RCC 7860 (cell line): ENCODE measurements at regions not wholly inside any gene's neighbourhood (a gene's known extent, or its start where the extent isn't known, plus 50 kb on each side); places are given as distances from the start of the nearest gene placed in this dataset.
"Not testable (repeated sequence)": the region's sequence is repeated elsewhere in the genome, so short reads cannot be mapped to it uniquely, and the experiment has no call there.

Experiments used
- DNase-seq: peaks from one replicate; pipeline ENCODE4 v3.0.0-alpha.2; 2015; ENCODE audit warnings: low spot score
- FAIRE-seq: peaks from 2 replicates; lab custom pipeline; 2012; peaks lifted over from hg19 to GRCh38; lab: Jason Lieb, UNC

DNA sequence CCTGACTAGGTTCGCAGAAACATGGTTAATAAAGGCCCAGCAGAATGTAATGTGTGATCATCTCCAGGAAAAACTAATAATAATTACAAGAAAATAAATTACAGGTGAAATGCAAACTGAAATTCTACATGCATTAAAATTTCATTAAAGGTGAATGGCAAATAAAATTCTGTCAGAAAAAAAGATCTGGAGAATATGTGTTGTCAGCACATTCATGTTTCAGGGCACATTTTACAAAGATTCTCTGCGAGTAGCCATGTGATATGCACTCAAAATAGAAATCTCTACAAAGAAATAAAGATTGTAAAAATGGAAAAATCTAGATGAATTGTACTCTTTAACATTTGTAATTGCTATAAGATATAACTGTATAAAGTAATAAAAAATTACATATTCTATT, 765.2 kb downstream of the TMEM121 start:
- FAIRE-seq (no peak), DNase-seq (no peak)

DNA sequence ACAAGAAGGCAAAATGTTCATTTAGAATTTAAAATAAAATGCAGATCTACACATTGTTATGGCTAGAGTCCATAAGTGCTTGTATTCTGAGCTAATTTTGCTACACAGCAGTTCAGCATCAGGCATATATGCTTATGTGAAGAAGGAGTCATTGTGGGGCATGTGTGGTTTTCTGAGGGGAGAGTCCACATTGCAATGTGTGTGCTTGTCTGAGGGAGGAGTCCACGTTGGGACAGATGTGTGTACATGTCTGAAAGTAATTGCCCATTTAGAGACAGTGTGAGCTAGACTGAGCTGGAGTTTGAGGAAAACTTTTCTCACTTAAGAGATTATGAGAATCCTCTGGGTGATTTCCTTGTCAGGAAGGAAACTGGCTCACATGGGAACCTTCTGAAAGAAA, 767.9 kb downstream of the TMEM121 start:
- FAIRE-seq: no peak

DNA sequence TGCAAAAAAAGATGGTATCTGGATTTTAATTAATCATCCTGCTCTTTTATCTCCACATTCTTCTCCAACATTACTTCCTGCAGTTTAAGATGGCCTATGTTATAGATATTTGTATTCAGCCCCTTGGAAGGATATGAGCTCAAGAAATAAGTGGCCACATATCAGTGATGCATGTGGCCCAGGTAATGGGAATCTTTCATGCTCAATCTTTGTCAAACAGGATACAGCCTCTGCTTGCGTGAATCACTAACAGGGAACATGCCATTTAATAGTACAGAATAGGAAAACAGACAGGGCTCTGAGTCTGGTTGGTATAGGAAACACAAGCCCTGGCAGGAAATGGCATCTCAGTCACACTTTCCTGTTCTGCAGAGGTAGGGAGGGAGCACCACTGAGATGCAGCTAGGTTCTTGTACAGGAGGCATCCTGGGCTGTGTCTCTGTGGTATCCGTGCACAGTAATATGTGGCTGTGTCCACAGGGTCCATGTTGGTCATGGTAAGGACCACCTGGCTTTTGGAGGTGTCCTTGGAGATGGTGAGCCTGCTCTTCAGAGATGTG, 774.6 kb downstream of the TMEM121 start:
- DNase-seq, FAIRE-seq: not testable (repeated sequence)

More for the DNA sequence above, 767.9 kb downstream of the TMEM121 start:
- no peak for DNase-seq

DNA sequence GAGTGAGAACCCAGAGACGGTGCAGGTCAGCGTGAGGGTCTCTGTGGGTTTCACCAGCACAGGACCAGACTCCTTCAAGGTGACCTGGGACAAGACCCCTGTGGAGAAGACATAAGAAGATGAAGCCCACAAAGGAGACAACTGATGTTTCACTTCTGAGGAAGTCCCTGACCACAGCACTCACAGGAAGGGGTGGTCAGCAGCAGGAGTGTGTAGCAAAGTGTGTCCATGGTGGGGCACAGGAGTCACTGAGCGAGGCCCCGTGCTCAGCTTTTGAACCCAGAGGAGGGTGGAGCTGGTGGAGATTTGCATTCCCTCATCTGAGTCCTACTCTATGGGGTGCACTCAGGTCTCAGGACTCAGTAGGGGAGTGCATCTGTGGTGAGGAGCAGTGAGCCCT, 775.2 kb downstream of the TMEM121 start:
- DNase-seq, FAIRE-seq: not testable (repeated sequence)

DNA sequence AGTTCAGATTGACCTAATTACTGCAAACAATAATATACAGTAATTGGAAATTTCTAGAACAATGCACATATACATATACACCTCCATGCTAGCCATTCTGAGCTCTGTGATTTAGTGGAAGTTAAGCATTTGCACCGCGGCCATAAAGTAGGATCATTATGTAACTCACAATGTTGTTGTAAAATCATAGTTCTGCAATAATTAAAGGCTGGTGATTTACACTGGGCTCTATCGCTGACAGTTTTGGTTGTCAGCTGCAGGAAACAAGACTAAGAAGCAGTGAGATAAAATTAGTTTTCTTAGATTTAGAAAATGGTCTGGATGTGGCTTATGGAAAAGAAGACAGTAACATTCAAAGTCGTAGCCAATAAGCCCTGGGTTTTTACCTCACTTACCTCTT, 776.3 kb downstream of the TMEM121 start:
- FAIRE-seq: no peak
- DNase-seq: no peak

DNA sequence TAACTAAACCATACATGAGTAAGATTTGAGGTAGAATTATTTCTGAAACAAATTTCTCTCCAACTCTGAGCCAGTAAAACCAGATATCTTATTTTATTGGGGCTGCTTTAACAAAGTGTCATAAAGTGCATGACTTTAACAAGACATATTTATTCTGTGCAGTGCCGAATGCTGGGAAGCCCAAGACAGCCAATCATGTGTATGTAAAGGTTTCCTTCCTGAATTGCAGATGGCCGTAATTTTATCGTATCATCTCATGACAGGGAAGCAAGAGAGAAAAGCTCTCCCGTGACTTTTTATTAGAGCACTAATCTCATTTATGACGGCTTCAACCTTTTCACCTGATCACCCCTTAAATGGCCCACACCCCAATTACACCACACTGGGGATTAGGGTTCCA, 777.9 kb downstream of the TMEM121 start:
- no peak for FAIRE-seq
- DNase-seq: no peak

DNA sequence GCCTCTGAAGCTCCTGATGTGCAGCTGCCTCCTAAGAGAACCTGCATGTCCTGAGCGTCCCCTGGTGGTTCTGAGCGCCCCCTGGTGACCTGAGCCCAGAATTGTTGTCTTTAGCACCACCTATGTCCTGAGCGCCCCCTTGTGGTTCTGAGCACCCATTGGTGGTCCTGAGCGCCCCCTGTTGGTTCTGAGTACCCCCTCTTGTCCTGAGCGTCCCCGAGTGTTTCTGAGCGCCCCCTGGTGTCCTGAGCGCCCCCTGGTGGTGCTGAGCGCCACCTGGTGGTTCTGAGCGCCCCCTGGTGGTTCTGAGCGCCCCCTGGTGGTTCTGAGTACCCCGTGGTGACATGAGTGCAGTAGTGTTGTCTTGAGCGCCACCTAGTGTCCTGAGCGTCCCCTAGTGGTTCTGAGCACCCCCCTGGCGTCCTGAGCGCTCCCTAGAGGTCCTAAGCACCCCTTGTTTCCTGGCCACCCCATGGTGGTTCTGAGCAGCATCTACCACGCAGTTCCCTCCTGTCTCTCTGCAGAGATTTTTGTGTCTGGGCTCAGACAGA, 782.5 kb downstream of the TMEM121 start:
- peak; percentile 12 for DNase-seq
- no peak for FAIRE-seq

DNA sequence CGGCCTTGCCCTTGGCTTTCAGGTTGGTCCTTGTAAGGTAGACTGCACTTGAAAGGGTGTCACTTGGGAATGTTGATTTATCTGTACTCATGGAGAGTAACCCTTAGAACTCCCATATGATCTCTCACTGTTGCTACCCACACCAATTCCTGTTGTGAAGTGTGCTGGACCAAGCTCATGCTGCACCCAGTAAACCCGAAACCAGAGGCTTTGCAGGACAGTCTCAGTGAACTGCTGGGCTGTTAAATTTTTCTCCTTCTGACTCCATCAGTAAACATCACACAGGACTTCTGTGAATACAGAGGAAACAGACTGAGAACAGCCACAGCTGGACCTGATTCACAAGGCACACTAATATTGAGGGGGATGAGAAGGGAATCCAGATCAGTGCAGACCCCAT, 783.0 kb downstream of the TMEM121 start:
- FAIRE-seq: no peak
- DNase-seq: no peak

DNA sequence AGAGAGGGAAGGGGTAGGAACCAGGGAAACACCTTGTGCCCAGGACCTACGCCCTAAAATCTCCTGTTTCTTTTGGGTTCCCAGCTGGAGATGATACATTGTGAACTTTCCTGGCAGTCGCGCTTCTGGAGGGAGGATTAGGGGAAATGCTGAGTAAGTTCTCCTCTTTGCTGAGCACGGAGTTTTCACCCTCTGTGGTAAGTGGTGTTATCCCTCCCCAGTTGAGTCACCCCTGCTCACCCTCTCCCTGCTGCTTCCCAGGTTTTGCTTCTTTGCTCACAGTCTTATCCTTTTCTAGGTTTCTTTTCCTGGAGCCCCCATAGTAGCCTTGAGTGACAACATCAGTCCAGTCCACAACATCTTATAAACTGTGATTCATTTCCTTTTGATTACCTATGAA, 789.1 kb downstream of the TMEM121 start:
- FAIRE-seq (no peak), DNase-seq (no peak)

DNA sequence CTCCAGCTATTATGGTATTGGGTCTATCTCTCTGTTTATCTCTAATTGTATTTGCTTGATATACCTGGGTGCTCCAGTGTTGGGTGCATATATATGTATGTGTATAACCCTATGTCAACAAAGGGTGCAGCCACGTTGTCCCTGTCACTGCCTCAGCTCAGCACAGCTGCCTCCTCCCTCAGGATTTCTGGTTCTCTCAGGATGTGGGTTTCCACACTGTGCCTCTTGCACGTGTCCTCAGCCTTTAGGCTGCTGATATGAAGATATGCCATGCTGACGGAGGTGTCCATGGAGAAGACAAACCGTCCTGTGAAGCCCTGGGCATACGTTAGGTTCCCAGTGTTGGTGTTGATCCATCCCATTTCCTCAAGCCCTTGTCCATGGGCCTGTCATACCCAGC, 791.2 kb downstream of the TMEM121 start:
- FAIRE-seq (no peak), DNase-seq (no peak)

DNA sequence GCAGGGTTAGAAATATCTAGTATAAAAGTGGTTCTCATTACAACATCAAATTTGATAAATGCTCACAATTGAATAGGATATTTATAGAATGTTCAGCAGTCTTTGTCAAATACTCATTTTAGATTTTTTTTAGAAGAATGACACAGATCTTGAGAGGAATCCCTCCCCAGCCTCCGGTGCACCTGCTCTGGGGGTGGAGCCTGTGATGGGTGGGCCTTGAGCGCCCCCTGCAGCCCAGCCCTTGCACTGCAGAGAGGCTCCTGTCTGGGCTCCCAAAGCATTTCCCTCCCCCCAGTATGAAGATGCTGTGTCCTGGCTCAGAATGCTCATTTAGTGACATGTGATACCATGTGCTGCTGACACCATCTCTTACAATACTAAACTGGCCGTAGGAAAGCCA, 792.3 kb downstream of the TMEM121 start:
- FAIRE-seq (no peak), DNase-seq (no peak)

DNA sequence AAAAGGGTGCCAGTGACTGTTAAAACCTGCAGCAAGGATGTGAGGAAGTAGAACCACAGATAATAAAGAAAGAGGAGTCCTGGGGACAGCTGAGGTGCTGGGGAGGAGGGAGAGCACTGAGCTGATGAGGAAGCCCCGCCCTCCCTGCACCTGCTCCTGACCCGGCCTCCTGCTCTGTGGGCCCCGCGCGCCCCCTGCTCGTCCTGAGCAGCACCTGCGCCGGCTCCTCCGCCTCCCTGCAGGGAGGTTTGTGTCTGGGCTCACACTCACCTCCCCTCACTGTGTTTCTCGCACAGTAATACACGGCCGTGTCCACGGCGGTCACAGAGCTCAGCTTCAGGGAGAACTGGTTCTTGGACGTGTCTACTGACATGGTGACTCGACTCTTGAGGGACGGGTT, 797.6 kb downstream of the TMEM121 start:
- DNase-seq: not testable (repeated sequence)

DNA sequence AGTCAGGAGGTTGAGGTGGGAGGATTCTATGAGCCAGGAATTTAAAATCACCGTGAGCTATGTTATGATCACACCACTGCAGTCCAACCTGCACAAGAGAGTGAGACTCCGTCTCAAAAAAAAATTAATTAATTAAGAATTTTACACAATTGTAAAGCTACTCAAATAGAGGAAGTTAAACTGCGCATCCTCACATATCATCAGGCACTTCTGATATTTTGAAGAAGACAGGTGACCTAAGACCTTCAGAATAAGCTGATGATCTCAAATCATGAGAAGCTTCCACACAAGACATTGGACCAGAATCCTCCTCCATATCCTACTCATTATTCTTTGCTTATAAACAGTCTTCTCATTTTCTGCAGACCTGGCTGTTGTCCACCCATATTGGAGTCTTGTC, 800.9 kb downstream of the TMEM121 start:
- no peak for FAIRE-seq
- DNase-seq: no peak

More for the DNA sequence above, 797.6 kb downstream of the TMEM121 start:
- FAIRE-seq: not testable (repeated sequence)

DNA sequence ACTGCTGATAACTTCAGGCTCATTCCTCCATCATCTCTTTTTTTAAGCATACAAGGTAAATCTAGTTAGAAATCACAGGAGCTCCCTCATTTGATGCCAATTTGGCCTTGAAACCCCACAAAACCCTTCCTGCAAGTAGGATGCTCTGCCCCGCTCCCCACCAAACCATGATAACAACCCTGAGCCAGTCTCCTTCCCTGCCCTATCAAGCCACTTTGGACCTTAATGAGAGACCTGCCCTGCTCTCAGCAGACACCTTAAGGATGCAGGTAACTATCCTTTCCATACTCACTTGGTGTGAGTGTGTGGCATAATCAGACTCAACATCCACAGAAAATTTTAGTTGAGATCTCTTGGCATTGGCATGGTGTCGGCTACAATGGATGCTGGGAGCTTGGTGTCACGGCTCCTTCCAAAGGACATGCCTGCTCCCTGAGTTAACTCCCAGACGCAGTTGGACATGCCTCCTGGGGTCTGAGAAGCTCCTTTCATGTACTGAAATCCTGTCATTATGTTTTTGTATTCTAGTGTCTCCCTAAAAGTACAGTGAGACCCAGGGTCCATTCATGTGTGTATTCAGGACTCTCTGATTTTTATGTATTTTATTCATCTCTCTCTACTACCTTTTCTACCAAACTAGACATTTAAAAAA, 801.4 kb downstream of the TMEM121 start:
- not testable (repeated sequence) for FAIRE-seq, DNase-seq

DNA sequence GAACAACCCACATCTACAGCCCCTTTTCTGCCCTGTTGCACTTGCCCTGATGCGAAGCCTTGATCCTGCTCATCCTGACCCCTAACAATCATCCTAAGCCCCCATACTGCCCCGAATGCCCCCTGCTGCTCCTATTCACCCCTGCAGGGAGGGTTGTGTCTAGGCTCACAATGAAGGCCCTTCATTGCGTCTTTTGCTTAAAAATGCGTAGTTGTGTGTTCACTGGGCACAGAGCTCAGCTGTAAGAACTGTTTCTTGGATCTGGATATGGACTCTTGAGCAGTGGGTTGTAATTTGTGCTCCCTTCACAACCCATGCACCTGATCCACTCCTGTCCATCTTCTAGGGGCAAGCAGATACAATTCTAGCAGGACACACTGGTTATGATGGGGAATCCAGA, 802.9 kb downstream of the TMEM121 start:
- DNase-seq, FAIRE-seq: not testable (repeated sequence)

DNA sequence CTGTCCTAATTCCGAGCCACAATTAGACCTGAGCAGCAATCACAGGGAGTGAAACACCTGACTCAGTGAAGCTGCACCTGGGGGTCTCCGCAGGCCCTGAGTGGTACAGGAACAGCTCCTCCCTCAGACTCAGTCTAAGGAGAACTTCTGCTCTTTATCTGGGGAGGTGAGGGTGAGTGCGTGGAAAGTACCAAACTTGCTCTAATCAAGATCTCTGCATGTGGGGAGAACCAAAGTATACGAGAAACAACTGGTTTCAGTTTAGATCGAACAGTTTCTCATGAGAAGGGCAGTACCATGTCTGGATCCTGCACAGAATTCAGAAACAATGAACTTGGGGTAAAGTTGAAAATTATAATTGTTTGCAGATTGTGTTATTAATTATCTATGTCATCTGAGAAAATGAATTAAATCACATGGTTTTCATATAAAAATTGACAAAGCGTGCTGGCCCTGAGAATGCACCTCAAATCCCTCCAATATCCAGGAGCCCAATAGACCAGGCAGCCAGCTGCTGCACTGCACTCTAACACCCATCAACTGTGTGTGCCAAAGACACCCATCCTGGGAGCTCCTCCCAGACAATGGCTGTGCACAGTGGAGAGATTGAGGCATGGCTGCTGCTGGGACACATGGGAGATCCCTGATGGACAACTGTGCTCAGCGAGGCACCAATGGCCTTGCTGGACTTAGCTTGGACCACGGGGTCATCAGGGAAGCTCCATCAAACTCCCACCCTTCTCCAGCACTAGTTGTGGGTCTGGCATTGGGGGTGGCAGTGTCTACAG, 803.8 kb downstream of the TMEM121 start:
- not testable (repeated sequence) for DNase-seq, FAIRE-seq

DNA sequence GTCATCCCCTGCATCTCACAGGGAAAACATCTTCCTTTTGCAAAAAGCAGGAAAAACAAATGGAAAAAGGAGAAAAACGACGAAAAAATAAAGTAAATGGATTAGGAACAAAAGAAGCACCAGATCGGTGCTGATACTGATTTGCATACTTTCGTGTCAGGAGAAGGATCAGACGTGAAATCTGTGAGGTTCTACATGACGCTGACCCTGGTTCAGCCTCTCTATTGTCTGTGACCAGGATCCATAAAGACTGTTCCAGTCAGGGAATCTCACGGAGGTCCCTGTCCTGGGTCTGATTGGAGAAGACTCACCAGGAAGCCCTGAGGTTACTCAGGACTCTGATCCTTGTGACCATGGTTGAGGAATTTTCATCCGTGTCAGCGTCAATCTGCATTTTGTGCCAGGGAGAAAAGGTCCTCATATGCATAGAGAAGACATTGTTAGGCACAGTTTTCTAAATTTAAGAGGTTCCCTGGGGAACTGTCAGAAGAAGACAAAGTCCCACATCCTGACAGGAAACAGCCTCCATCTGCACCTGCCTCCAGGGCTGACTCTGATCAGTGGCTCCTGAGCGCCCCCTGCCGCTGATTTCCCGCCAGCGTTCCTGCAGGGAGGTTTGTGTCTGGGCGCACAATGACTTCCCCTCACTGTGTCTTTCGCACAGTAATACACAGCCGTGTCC, 808.2 kb downstream of the TMEM121 start:
- not testable (repeated sequence) for DNase-seq, FAIRE-seq

DNA sequence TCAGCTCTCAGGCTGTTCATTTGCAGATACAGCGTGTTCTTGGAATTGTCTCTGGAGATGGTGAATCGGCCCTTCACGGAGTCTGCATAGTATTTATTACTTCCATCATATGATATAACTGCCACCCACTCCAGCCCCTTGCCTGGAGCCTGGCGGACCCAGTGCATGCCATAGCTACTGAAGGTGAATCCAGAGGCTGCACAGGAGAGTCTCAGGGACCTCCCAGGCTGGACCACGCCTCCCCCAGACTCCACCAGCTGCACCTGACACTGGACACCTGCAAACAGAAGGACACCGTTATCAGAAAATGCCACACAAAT, 808.7 kb downstream of the TMEM121 start:
- not testable (repeated sequence) for DNase-seq, FAIRE-seq

DNA sequence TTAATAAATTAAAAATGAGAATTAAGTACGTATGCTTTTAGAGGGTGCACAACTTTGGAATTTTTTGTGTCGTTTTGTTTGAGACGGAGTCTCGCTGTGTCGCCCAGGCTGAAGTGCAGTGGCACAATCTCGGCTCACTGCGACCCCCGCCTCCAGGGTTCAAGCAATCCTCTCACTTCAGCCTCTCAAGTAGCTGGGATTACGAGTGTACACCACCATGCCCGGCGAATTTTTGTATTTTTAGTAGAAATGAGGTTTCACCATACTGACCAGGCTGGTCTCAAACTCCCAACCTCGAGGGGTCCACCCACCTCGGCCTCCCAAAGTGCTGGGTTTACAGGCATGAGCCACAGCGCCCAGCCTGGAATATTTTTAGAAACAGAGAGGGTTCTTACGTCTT, 812.4 kb downstream of the TMEM121 start:
- not testable (repeated sequence) for DNase-seq, FAIRE-seq

DNA sequence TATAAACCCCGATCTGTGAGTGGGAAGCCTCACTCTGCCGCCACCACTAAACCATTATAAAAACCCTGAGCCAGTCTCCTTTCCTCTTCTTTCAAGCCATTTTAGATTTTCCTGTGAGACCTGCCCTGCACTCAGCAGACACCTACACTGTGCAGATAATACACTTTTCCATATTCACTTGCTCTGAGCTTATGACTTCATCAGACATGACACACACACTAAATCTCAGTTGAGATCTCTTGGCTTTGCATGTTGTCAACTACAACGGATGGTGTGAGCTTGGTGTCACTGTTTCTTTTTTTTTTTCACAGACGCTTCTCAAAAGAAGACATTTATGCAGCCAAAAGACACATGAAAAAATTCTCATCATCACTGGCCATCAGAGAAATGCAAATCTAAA, 814.3 kb downstream of the TMEM121 start:
- not testable (repeated sequence) for FAIRE-seq, DNase-seq

DNA sequence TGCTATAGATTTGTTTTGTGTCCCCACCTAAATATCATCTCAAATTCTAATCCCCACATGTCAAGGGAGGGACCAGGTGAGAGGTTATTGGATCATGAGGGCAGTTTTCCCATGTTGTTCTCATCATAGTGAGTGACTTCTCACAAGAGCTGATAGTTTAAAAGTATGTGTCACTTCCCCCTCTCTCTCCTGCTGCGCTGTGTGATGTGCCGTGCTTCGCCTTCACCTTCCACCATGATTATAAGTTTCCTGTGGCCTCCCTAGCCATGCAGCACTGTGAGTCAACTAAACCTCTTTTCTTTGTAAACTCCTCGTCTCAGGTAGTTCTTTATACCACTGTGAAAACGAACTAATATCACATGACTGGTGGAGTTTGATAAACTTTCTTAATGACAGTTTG, 814.8 kb downstream of the TMEM121 start:
- FAIRE-seq, DNase-seq: not testable (repeated sequence)
